CD14-positive monocyte (primary cell): ENCODE measurements at regions not wholly inside any gene's neighbourhood (a gene's known extent, or its start where the extent isn't known, plus 50 kb on each side); places are given as distances from the start of the nearest gene placed in this dataset.

Experiments
- DNase-seq, 3 donors: peaks; one replicate each; pipeline ENCODE4 v3.0.0-alpha.2; 2011 to 2022
- H2AFZ ChIP-seq: 2 replicates; pipeline ENCODE4 v1.6.0; 2012; ENCODE audit warnings: mild to moderate bottlenecking, low read depth, low read length, inconsistent platforms; ENCODE audit not compliant: insufficient read depth, poor library complexity, severe bottlenecking
- H3K27ac ChIP-seq, 2 donors: 1 replicate in 1 of 2; 2 replicates in 1 of 2; pipeline ENCODE4 v1.5.1; 2012 to 2013; ENCODE audit warnings: low read length in 2 of 2, control low read depth in 1 of 2, inconsistent platforms in 1 of 2, low read depth in 1 of 2, mild to moderate bottlenecking in 1 of 2
- H3K27me3 ChIP-seq, 2 donors: one replicate each; pipeline versions ENCODE4 v1.6.0 to v1.6.1; 2011 to 2013; ENCODE audit warnings: low read length in 2 of 2; ENCODE audit not compliant: control insufficient read depth in 2 of 2, insufficient read depth in 2 of 2
- H3K36me3 ChIP-seq, 2 donors: replicated peaks in 1 of 2; 1 replicate in 1 of 2; 2 replicates in 1 of 2; pipeline versions ENCODE4 v1.5.1 to v1.6.1; 2012 to 2013; ENCODE audit warnings: low read length in 2 of 2, control low read depth in 1 of 2, inconsistent platforms in 1 of 2, mild to moderate bottlenecking in 1 of 2; ENCODE audit not compliant: insufficient read depth in 2 of 2, control insufficient read depth in 1 of 2
- H3K4me1 ChIP-seq, 2 donors: 1 replicate in 1 of 2; 2 replicates in 1 of 2; pipeline versions ENCODE4 v1.5.1 to v1.6.1; 2012 to 2013; ENCODE audit warnings: low read length in 2 of 2, control low read depth in 1 of 2, inconsistent platforms in 1 of 2, mild to moderate bottlenecking in 1 of 2, moderate library complexity in 1 of 2; ENCODE audit not compliant: insufficient read depth in 2 of 2, control insufficient read depth in 1 of 2
- H3K4me2 ChIP-seq: replicated peaks from 2 replicates; pipeline ENCODE3; 2012; ENCODE audit warnings: low read length, moderate library complexity, mild to moderate bottlenecking; ENCODE audit not compliant: poor library complexity, severe bottlenecking; ENCODE audit errors: extremely low read depth
- H3K4me3 ChIP-seq, 3 experiments: fragments of 200-600 bp in 1 of 3; sonication (generic) in 1 of 3; replicated peaks in 1 of 3; 1 replicate in 2 of 3; 2 replicates in 1 of 3; pipeline ENCODE4 v1.5.1; 2011 to 2013; ENCODE audit warnings: low read length in 3 of 3, mild to moderate bottlenecking in 3 of 3, control low read depth in 2 of 3, low read depth in 2 of 3, inconsistent platforms in 1 of 3, moderate library complexity in 1 of 3
- H3K79me2 ChIP-seq: 2 replicates; pipeline ENCODE4 v1.6.0; 2012; ENCODE audit warnings: mild to moderate bottlenecking, control low read depth, inconsistent platforms, low read length, moderate library complexity; ENCODE audit not compliant: insufficient read depth
- H3K9ac ChIP-seq: 2 replicates; pipeline ENCODE4 v1.6.0; 2017; ENCODE audit warnings: low read length, mild to moderate bottlenecking; ENCODE audit not compliant: insufficient read depth, poor library complexity, severe bottlenecking
- H3K9me3 ChIP-seq, 2 donors: replicated peaks in 1 of 2; 1 replicate in 1 of 2; 2 replicates in 1 of 2; pipeline versions ENCODE4 v1.5.1 to v1.6.1; 2012 to 2013; ENCODE audit warnings: low read length in 2 of 2, control low read depth in 1 of 2; ENCODE audit not compliant: control insufficient read depth in 1 of 2, insufficient read depth in 1 of 2
- H4K20me1 ChIP-seq: 2 replicates; pipeline ENCODE4 v1.6.0; 2012; ENCODE audit warnings: mild to moderate bottlenecking, low read length, control low read depth, moderate library complexity; ENCODE audit not compliant: insufficient read depth
- H3K27ac Mint-ChIP-seq, 7 donors: one replicate each; pipeline ENCODE4 v1.8.0; 2020; ENCODE audit warnings: mild to moderate bottlenecking in 7 of 7, mixed read lengths in 7 of 7, moderate library complexity in 6 of 7, inconsistent platforms in 2 of 7
- H3K27me3 Mint-ChIP-seq, 3 donors: one replicate each; pipeline ENCODE4 v1.8.0; 2021 to 2022; ENCODE audit warnings: low read depth in 3 of 3, mild to moderate bottlenecking in 3 of 3, mixed read lengths in 3 of 3, moderate library complexity in 3 of 3, inconsistent platforms in 1 of 3
- H3K36me3 Mint-ChIP-seq, 2 donors: one replicate each; pipeline ENCODE4 v1.8.0; 2020; ENCODE audit warnings: mixed read lengths in 2 of 2, inconsistent platforms in 1 of 2, mild to moderate bottlenecking in 1 of 2
- H3K4me1 Mint-ChIP-seq: one replicate; pipeline ENCODE4 v1.8.0; 2020; ENCODE audit warnings: mild to moderate bottlenecking, mixed read lengths
- H3K4me3 Mint-ChIP-seq, 2 donors: one replicate each; pipeline ENCODE4 v1.8.0; 2020; ENCODE audit warnings: mild to moderate bottlenecking in 2 of 2, mixed read lengths in 2 of 2, moderate library complexity in 1 of 2
- H3K9me3 Mint-ChIP-seq, 7 donors: one replicate each; pipeline ENCODE4 v1.8.0; 2020 to 2022; ENCODE audit warnings: mixed read lengths in 7 of 7, mild to moderate bottlenecking in 6 of 7, moderate library complexity in 6 of 7, inconsistent platforms in 2 of 7
- CTCF ChIP-seq: fragments of 200-600 bp; IDR thresholded peaks from one replicate; pipeline ENCODE4 v1.8.0; 2022; ENCODE audit warnings: antibody characterized with exemption, mild to moderate bottlenecking
- WGBS: methylation state at CpG from one replicate; pipeline ENCODE4 v1.1.5; 2013; ENCODE audit warnings: missing lambda C conversion rate; ENCODE audit not compliant: insufficient coverage; 5-methylcytosine and 5-hydroxymethylcytosine counted together
- intact Hi-C, 2 donors: fragments of 100-400 bp; cut with micrococcal nuclease; formaldehyde crosslinking; loops; one replicate each; pipeline versions ENCODE4 v1.15.0 to v1.15.1; 2023

DNA sequence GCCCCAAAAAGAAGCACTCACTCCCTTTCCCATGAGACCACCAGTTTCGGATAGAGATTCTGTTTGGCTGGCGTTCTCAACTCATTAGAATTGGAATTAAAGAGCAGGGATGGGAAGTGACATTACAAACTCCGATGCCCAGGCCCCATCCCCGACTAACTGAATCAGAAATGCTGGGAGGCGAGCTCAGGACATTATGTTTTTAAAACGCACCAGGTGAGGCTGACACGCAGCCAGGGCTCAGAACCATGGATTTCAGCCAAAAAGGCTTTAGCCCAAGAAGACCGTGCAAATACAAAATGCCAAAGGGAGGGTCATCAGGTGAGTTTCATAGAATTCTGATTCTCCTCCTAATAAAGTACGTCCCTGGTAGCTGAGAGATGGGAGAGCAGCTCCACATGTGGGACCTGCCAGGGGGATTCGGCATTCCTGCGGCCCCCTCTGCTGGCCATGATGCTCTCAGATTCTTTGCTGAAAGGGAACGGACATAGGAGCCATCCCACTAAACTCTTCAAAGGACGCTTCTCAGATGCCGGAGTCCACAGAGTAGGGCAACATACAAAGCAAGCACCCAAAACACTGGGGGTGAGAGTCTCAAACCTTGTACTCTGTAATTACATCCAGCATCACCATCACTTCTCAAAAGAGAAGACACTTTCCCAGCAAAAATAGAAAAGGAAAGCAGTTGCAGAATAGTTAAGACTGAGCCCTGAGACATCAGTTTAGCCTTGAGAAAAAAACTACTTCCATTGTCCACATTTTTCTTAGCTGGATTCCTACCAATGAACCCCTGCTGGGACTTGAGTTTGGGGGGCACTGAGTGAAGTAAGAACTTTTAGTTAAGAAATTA lies 205.2 kb downstream of the BMP7 start:
- 68% methylated on average over 8 of the region's 14 CpGs for WGBS
- no peak for TF ChIP-seq CTCF
- Mint-ChIP-seq H3K27ac (no peak overlapping the region), H3K36me3 (no peaks in the 10 kb centered on the region), H3K27me3 (peaks cover 8 to 30% (median 9%) of the 10 kb centered on the region in 3 donors), H3K4me1 (no peaks in the 10 kb centered on the region), H3K4me3 (peak overlapping the region in 1 of 2 donors; percentile 14), H3K9me3 (peaks cover 0 to 2% (median 0%) of the 10 kb centered on the region in 7 donors)
- no peak overlapping the region for H3K4me3 ChIP-seq
- no peak for DNase-seq
- H3K9ac ChIP-seq = no peak overlapping the region
- H3K27ac ChIP-seq = no peak overlapping the region
- H3K4me1 ChIP-seq = no peaks in the 10 kb centered on the region
- no peaks in the 10 kb centered on the region for H3K36me3 ChIP-seq
- H3K27me3 ChIP-seq = peaks cover 0 to 2% of the 10 kb centered on the region in 2 donors
- H3K9me3 ChIP-seq = no peaks in the 10 kb centered on the region
- H3K79me2 ChIP-seq = no peaks in the 10 kb centered on the region
- no peaks in the 10 kb centered on the region for H4K20me1 ChIP-seq
- H3K4me2 ChIP-seq = no peak overlapping the region
- intact Hi-C loops = no loop called here
- no peak overlapping the region for H2AFZ ChIP-seq

GRCh38 chr20:57062241-57062640 lies 204.2 kb downstream of the BMP7 start:
- no peak for DNase-seq
- intact Hi-C loops = no loop called here
- Histone ChIP-seq H4K20me1 (no peaks in the 10 kb centered on the region), H3K4me2 (no peak overlapping the region), H3K36me3 (no peaks in the 10 kb centered on the region), H3K27me3 (peaks cover 0 to 5% of the 10 kb centered on the region in 2 donors), H3K79me2 (no peaks in the 10 kb centered on the region), H3K27ac (no peak overlapping the region), H3K4me1 (no peaks in the 10 kb centered on the region), H3K9ac (no peak overlapping the region), H3K9me3 (no peaks in the 10 kb centered on the region), H2AFZ (no peak overlapping the region), H3K4me3 (no peak overlapping the region)
- TF ChIP-seq CTCF = no peak
- WGBS = 86% methylated on average over 4 of the region's 4 CpGs
- Mint-ChIP-seq H3K27me3 (peaks cover 8 to 37% (median 12%) of the 10 kb centered on the region in 3 donors), H3K4me1 (no peaks in the 10 kb centered on the region), H3K9me3 (peaks cover 0 to 2% (median 0%) of the 10 kb centered on the region in 7 donors), H3K27ac (no peak overlapping the region), H3K4me3 (no peak overlapping the region), H3K36me3 (no peaks in the 10 kb centered on the region)
